HepG2 (cell line): ENCODE measurements at regions not wholly inside any gene's neighbourhood (a gene's known extent, or its start where the extent isn't known, plus 50 kb on each side); places are given as distances from the start of the nearest gene placed in this dataset.

Experiments
- HMG20A ChIP-seq: IDR thresholded peaks from 2 replicates; pipeline ENCODE4 v1.6.1; 2016; ENCODE audit warnings: borderline replicate concordance
- HOXA9 ChIP-seq: sonication (generic); formaldehyde crosslinking; IDR thresholded peaks from 2 replicates; pipeline ENCODE4 v1.8.1; 2022; ENCODE audit warnings: missing genetic modification reagents, mild to moderate bottlenecking, moderate library complexity, borderline replicate concordance
- MBD4 ChIP-seq: IDR thresholded peaks from 2 replicates; pipeline ENCODE4 v1.6.1; 2012; ENCODE audit warnings: low read length, inconsistent platforms, borderline replicate concordance
- REL ChIP-seq: sonication (generic); formaldehyde crosslinking; conservative IDR thresholded peaks from 2 replicates; pipeline ENCODE4 v1.8.0; 2022; ENCODE audit warnings: mild to moderate bottlenecking, missing genetic modification reagents, moderate library complexity
- SP140L ChIP-seq: sonication (generic); formaldehyde crosslinking; IDR thresholded peaks from 2 replicates; pipeline ENCODE4 v1.4.0; 2020; ENCODE audit warnings: missing genetic modification reagents, borderline replicate concordance
- SP2 ChIP-seq: sonication (generic); formaldehyde crosslinking; IDR thresholded peaks from 2 replicates; pipeline ENCODE4 v1.5.1; 2020; ENCODE audit warnings: mild to moderate bottlenecking, missing genetic modification reagents
- TCF7 ChIP-seq: sonication (generic); IDR thresholded peaks from 2 replicates; pipeline ENCODE4 v1.6.1; 2016; ENCODE audit warnings: antibody characterized with exemption, low read depth
- ZNF235 ChIP-seq: sonication (generic); formaldehyde crosslinking; IDR thresholded peaks from 2 replicates; pipeline ENCODE4 v1.8.1; 2023; ENCODE audit warnings: mild to moderate bottlenecking, missing genetic modification reagents, borderline replicate concordance
- ZNF34 ChIP-seq: sonication (generic); formaldehyde crosslinking; IDR thresholded peaks from 2 replicates; pipeline ENCODE4 v1.4.0; 2020; ENCODE audit warnings: mild to moderate bottlenecking, missing genetic modification reagents, borderline replicate concordance
- ZNF775 ChIP-seq: sonication (generic); formaldehyde crosslinking; IDR thresholded peaks from 2 replicates; pipeline ENCODE4 v1.4.0; 2020; ENCODE audit warnings: missing genetic modification reagents, mild to moderate bottlenecking, moderate library complexity, borderline replicate concordance
- ZNF788 ChIP-seq: sonication (generic); formaldehyde crosslinking; IDR thresholded peaks from 2 replicates; pipeline ENCODE4 v1.5.0; 2020; ENCODE audit warnings: mild to moderate bottlenecking, missing genetic modification reagents, borderline replicate concordance
- TF ChIP-seq, protein P1 (sequence below): sonication (generic); formaldehyde crosslinking; IDR thresholded peaks from 2 replicates; pipeline ENCODE4 v1.4.0; 2020; ENCODE audit warnings: missing genetic modification reagents
- TF ChIP-seq, protein P2 (sequence below): IDR thresholded peaks from 2 replicates; pipeline ENCODE4 v1.6.1; 2016
- TF ChIP-seq, protein P3 (sequence below): sonication (generic); formaldehyde crosslinking; conservative IDR thresholded peaks from 2 replicates; pipeline ENCODE4 v1.4.0; 2020; ENCODE audit warnings: missing genetic modification reagents
- TF ChIP-seq, protein P4 (sequence below): IDR thresholded peaks from 2 replicates; pipeline ENCODE4 v1.6.1; 2016; ENCODE audit warnings: low read depth, missing genetic modification reagents, missing compliant biosample characterization
- TF ChIP-seq, protein P5 (sequence below): conservative IDR thresholded peaks from 2 replicates; pipeline ENCODE4 v1.6.1; 2018; ENCODE audit warnings: missing genetic modification reagents
- TF ChIP-seq, protein P6 (sequence below): sonication (generic); formaldehyde crosslinking; IDR thresholded peaks from 2 replicates; pipeline ENCODE4 v1.4.0; 2020; ENCODE audit warnings: mild to moderate bottlenecking, missing genetic modification reagents

- TF ChIP-seq, protein P1, sequence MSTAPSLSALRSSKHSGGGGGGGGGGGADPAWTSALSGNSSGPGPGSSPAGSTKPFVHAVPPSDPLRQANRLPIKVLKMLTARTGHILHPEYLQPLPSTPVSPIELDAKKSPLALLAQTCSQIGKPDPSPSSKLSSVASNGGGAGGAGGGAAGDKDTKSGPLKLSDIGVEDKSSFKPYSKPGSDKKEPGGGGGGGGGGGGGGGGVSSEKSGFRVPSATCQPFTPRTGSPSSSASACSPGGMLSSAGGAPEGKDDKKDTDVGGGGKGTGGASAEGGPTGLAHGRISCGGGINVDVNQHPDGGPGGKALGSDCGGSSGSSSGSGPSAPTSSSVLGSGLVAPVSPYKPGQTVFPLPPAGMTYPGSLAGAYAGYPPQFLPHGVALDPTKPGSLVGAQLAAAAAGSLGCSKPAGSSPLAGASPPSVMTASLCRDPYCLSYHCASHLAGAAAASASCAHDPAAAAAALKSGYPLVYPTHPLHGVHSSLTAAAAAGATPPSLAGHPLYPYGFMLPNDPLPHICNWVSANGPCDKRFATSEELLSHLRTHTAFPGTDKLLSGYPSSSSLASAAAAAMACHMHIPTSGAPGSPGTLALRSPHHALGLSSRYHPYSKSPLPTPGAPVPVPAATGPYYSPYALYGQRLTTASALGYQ (CRISPR knock-in tag) = peak; percentile 58; the same call in 1 of the 2 replicates
- no peak for TF ChIP-seq HOXA9
- peak; percentile 46; the same call in 1 of the 2 replicates for TF ChIP-seq ZNF788 (CRISPR knock-in tag)
- no peak for TF ChIP-seq SP140L (CRISPR knock-in tag)
- peak; percentile 68; the same call in 1 of the 2 replicates for TF ChIP-seq MBD4
- TF ChIP-seq, protein P2, sequence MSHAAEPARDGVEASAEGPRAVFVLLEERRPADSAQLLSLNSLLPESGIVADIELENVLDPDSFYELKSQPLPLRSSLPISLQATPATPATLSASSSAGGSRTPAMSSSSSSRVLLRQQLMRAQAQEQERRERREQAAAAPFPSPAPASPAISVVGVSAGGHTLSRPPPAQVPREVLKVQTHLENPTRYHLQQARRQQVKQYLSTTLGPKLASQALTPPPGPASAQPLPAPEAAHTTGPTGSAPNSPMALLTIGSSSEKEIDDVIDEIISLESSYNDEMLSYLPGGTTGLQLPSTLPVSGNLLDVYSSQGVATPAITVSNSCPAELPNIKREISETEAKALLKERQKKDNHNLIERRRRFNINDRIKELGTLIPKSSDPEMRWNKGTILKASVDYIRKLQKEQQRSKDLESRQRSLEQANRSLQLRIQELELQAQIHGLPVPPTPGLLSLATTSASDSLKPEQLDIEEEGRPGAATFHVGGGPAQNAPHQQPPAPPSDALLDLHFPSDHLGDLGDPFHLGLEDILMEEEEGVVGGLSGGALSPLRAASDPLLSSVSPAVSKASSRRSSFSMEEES (CRISPR knock-in tag) = peak; percentile 45; the same call in 1 of the 2 replicates
- TF ChIP-seq ZNF775 (CRISPR knock-in tag) = 0 out of 2 replicates have a peak, but pooled peaks have one; percentile 41
- TF ChIP-seq REL = no peak
- TF ChIP-seq, protein P3, sequence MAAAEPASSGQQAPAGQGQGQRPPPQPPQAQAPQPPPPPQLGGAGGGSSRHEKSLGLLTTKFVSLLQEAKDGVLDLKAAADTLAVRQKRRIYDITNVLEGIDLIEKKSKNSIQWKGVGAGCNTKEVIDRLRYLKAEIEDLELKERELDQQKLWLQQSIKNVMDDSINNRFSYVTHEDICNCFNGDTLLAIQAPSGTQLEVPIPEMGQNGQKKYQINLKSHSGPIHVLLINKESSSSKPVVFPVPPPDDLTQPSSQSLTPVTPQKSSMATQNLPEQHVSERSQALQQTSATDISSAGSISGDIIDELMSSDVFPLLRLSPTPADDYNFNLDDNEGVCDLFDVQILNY (CRISPR knock-in tag) = no peak
- no peak for TF ChIP-seq ZNF235 (CRISPR knock-in tag)
- TF ChIP-seq, protein P4, sequence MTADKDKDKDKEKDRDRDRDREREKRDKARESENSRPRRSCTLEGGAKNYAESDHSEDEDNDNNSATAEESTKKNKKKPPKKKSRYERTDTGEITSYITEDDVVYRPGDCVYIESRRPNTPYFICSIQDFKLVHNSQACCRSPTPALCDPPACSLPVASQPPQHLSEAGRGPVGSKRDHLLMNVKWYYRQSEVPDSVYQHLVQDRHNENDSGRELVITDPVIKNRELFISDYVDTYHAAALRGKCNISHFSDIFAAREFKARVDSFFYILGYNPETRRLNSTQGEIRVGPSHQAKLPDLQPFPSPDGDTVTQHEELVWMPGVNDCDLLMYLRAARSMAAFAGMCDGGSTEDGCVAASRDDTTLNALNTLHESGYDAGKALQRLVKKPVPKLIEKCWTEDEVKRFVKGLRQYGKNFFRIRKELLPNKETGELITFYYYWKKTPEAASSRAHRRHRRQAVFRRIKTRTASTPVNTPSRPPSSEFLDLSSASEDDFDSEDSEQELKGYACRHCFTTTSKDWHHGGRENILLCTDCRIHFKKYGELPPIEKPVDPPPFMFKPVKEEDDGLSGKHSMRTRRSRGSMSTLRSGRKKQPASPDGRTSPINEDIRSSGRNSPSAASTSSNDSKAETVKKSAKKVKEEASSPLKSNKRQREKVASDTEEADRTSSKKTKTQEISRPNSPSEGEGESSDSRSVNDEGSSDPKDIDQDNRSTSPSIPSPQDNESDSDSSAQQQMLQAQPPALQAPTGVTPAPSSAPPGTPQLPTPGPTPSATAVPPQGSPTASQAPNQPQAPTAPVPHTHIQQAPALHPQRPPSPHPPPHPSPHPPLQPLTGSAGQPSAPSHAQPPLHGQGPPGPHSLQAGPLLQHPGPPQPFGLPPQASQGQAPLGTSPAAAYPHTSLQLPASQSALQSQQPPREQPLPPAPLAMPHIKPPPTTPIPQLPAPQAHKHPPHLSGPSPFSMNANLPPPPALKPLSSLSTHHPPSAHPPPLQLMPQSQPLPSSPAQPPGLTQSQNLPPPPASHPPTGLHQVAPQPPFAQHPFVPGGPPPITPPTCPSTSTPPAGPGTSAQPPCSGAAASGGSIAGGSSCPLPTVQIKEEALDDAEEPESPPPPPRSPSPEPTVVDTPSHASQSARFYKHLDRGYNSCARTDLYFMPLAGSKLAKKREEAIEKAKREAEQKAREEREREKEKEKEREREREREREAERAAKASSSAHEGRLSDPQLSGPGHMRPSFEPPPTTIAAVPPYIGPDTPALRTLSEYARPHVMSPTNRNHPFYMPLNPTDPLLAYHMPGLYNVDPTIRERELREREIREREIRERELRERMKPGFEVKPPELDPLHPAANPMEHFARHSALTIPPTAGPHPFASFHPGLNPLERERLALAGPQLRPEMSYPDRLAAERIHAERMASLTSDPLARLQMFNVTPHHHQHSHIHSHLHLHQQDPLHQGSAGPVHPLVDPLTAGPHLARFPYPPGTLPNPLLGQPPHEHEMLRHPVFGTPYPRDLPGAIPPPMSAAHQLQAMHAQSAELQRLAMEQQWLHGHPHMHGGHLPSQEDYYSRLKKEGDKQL (CRISPR knock-in tag) = peak; percentile 58; the same call in 1 of the 2 replicates
- peak; percentile 80 for TF ChIP-seq TCF7
- TF ChIP-seq, protein P5, sequence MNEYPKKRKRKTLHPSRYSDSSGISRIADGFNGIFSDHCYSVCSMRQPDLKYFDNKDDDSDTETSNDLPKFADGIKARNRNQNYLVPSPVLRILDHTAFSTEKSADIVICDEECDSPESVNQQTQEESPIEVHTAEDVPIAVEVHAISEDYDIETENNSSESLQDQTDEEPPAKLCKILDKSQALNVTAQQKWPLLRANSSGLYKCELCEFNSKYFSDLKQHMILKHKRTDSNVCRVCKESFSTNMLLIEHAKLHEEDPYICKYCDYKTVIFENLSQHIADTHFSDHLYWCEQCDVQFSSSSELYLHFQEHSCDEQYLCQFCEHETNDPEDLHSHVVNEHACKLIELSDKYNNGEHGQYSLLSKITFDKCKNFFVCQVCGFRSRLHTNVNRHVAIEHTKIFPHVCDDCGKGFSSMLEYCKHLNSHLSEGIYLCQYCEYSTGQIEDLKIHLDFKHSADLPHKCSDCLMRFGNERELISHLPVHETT (CRISPR knock-in tag) = no peak
- no peak for TF ChIP-seq SP2 (CRISPR knock-in tag)
- TF ChIP-seq HMG20A = peak; percentile 86; the same call in 1 of the 2 replicates
- TF ChIP-seq ZNF34 (CRISPR knock-in tag) = no peak
- TF ChIP-seq, protein P6, sequence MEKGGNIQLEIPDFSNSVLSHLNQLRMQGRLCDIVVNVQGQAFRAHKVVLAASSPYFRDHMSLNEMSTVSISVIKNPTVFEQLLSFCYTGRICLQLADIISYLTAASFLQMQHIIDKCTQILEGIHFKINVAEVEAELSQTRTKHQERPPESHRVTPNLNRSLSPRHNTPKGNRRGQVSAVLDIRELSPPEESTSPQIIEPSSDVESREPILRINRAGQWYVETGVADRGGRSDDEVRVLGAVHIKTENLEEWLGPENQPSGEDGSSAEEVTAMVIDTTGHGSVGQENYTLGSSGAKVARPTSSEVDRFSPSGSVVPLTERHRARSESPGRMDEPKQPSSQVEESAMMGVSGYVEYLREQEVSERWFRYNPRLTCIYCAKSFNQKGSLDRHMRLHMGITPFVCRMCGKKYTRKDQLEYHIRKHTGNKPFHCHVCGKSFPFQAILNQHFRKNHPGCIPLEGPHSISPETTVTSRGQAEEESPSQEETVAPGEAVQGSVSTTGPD = no peak
Observed at GRCh38 chr7:130996833-130997231, 262.8 kb upstream of the KLF14 start (continued).
